H1 (cell line): ENCODE measurements at regions not wholly inside any gene's neighbourhood (a gene's known extent, or its start where the extent isn't known, plus 50 kb on each side); places are given as distances from the start of the nearest gene placed in this dataset.

Experiments
- CBX5 ChIP-seq: fragments of 300-800, 300-1000 bp; sonication (generic); IDR thresholded peaks from 2 replicates; pipeline ENCODE4 v1.7.1; 2016; ENCODE audit warnings: antibody characterized with exemption, low read length, low read depth
- EP300 ChIP-seq, 2 experiments: IDR thresholded peaks; 1 replicate in 1 of 2; 2 replicates in 1 of 2; pipeline ENCODE4 v1.6.1; 2011 to 2012; ENCODE audit warnings: low read depth in 2 of 2, low read length in 2 of 2, mild to moderate bottlenecking in 2 of 2, borderline replicate concordance in 1 of 2, inconsistent platforms in 1 of 2, moderate library complexity in 1 of 2
- GTF2F1 ChIP-seq: IDR thresholded peaks from 2 replicates; pipeline ENCODE4 v1.6.1; 2012; ENCODE audit warnings: low read depth, low read length, improper control_type of control experiment, borderline replicate concordance
- POLR2A ChIP-seq, 2 experiments: IDR thresholded peaks; 1 replicate in 1 of 2; 2 replicates in 1 of 2; pipeline ENCODE4 v1.6.1; 2011; ENCODE audit warnings: low read depth in 2 of 2, low read length in 2 of 2, mild to moderate bottlenecking in 2 of 2; ENCODE audit errors: control extremely low read depth in 1 of 2
- SRF ChIP-seq: IDR thresholded peaks from 2 replicates; pipeline ENCODE4 v1.6.1; 2011; ENCODE audit warnings: mild to moderate bottlenecking, low read depth, low read length, moderate library complexity
- TCF12 ChIP-seq: IDR thresholded peaks from 2 replicates; pipeline ENCODE4 v1.6.1; 2011; ENCODE audit warnings: low read depth, mild to moderate bottlenecking, low read length
- TF ChIP-seq, protein P1 (sequence below), 3 experiments: IDR thresholded peaks; 1 replicate in 2 of 3; 2 replicates in 1 of 3; pipeline versions ENCODE4 v1.5.1 to v1.6.1; 2011; ENCODE audit warnings: low read length in 3 of 3, mild to moderate bottlenecking in 3 of 3, inconsistent platforms in 2 of 3, low read depth in 1 of 3, moderate library complexity in 1 of 3; ENCODE audit not compliant: insufficient read depth in 1 of 3; ENCODE audit errors: control extremely low read depth in 1 of 3

DNA sequence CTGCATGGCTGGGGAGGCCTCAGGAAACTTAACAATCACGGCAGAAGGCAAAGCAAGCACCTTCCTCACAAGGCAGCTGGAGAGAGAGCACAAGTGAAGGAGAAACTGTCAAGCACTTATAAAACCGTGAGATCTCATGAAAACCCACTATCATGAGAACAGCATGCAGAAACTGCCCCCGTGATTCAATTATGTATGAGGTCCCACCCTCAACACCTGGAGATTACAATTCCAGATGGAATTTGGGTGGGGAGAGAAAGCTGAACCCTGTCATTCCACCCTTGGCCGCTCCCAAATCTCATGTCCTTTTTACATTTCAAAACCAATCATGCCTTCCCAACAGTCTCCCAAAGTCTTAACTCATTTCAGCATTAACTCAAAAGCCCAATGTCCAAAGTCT is 107.2 kb upstream of the ECI2 start (continued):
- TF ChIP-seq EP300 (IDR thresholded peaks at IDR 0.05; ENCODE audit: borderline replicate concordance in 1 of 2, low read depth in 2 of 2, low read length in 2 of 2) (no peak), CBX5 (no peak), TCF12 (no peak), GTF2F1 (no peak), POLR2A (IDR thresholded peaks at IDR 0.05; ENCODE audit: control extremely low read depth in 1 of 2, low read depth in 2 of 2, low read length in 2 of 2) (no peak), SRF (no peak)
- TF ChIP-seq, protein P1, sequence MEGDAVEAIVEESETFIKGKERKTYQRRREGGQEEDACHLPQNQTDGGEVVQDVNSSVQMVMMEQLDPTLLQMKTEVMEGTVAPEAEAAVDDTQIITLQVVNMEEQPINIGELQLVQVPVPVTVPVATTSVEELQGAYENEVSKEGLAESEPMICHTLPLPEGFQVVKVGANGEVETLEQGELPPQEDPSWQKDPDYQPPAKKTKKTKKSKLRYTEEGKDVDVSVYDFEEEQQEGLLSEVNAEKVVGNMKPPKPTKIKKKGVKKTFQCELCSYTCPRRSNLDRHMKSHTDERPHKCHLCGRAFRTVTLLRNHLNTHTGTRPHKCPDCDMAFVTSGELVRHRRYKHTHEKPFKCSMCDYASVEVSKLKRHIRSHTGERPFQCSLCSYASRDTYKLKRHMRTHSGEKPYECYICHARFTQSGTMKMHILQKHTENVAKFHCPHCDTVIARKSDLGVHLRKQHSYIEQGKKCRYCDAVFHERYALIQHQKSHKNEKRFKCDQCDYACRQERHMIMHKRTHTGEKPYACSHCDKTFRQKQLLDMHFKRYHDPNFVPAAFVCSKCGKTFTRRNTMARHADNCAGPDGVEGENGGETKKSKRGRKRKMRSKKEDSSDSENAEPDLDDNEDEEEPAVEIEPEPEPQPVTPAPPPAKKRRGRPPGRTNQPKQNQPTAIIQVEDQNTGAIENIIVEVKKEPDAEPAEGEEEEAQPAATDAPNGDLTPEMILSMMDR (IDR thresholded peaks at IDR 0.05; ENCODE audit: control extremely low read depth in 1 of 3, insufficient read depth in 1 of 3, low read depth in 1 of 3, low read length in 3 of 3), result no peak
